Kidney capillary endothelial cell (primary cell): ENCODE measurements at regions not wholly inside any gene's neighbourhood (a gene's known extent, or its start where the extent isn't known, plus 50 kb on each side); places are given as distances from the start of the nearest gene placed in this dataset.
"Not testable (repeated sequence)": the region's sequence is repeated elsewhere in the genome, so short reads cannot be mapped to it uniquely, and the experiment has no call there.

Source experiments
- DNase-seq: peaks from one replicate; pipeline ENCODE4 v3.0.0-alpha.2; 2018; ENCODE audit warnings: low spot score

DNA sequence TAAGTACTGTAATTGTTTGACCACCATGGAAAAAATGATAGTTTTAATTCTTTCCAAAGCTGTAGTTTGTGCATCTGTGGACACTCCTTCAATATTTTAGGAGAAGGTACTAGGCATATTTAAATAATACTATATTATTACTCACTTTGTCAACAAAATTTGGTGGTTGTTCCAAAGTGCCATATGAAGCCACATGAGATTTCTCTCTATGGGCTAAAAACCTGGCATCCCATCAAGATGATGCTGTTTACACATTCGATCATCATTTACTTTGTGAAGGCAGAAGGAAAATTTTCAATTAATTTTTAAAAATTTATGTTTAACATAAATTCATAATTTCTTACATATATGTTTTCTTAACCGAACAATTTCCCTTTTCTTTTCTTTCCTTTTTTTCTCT, 502.6 kb upstream of the JAG1 start:
- DNase-seq, result no peak

DNA sequence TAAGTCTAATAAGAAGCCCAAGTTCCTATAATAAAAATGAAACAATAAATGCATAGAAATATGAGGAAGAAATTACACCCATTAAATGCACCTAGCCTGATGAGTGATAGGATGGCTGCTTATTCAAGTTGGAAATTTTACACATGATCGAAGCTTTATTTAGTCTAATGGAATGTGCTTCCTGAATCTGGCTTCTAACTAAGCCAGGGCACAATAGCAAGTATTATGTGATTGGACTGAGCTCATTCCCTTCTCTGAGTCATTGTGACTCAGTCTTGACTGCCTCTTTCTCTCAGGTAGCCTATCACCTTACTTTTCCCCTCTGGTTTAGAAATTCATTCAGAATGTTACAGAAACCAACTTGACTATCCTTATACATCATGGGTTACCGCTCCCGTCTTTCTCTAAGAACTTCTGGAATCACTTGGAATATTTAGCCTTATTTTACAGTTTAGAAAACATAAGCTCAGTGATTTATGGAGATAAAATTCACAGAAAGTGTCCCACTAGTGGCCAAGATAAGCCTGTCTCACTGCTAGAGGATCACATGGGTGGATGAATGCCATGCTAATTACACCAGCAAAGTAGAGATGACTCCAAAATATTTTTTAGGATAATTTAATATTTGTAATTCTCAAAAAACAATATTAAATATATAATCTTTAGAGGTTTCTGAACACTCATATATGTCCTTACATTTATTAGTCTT, 505.3 kb upstream of the JAG1 start:
- DNase-seq, result peak; percentile 91

DNA sequence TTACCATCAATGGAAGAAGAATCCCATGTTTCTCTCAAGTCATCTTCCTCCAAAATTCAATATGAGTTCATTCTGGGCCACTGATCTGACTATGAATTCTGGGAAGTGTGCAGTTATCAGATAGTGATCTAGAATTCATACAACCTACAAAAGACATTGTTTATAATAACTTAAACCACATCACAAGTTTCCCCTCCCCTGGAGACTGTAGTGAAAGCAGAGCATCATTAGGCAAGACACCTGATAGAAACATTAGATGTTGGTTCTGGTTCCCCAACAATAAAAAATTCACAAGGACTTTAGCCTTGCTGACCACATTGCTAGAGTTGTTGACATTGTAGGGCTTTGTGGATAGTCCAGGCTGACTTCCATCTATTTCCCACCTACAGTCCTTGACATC, 506.4 kb upstream of the JAG1 start:
- DNase-seq, result no peak

DNA sequence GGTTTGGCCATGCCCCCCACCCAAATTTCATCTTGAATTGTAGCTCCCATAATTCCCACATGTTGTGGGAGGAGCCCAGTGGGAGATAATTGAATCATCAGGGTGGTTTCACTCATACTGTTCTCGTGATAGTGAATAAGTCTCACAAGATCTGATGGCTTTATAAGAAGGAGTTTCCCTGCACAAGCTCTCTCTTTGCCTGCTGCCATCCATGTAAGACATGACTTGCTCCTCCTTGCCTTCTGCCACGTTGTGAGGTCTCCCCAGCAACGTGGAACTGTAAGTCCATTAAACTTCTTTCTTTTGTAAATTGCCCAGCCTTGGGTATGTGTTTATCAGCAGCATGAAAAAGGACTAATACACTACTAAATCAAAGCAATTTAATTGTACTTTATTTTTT, 507.3 kb upstream of the JAG1 start:
- DNase-seq, result not testable (repeated sequence)

DNA sequence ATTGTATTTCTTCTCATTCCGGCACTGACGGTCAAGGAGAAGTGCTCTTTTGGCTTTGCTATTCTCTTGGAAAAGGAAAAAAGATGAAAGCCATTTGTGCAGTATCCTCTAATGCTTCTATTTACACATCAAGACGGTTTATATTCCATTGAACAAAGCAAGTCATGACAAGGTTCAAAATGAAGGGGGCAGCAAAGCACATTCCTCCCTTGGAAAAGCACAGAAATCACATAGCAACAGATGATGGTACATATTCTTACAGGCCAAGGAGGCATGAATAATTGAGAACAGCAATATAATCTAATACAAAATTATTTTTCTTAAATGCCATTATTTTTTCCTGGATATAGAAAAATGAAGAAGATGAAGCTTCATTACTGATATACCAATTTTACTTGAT, 508.2 kb upstream of the JAG1 start:
- no peak for DNase-seq

DNA sequence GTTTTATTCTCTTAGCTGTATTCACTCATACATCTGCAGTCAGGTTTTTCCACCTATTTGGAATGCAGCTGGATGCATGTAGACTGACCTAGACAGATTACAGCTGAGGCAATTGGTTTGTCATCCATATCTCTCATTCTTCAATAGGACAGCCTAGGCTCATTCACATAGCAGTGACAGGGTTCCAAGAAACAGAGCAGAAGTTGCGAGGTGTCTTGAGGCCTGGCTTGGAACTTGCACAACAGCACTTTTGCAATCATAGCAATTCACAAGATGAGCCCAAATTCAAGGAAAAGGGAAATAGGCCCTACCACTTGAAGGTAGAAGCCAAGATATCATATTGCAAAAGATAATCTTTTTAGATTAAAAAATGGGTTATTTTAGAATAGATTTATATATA, 508.9 kb upstream of the JAG1 start:
- DNase-seq, result no peak

DNA sequence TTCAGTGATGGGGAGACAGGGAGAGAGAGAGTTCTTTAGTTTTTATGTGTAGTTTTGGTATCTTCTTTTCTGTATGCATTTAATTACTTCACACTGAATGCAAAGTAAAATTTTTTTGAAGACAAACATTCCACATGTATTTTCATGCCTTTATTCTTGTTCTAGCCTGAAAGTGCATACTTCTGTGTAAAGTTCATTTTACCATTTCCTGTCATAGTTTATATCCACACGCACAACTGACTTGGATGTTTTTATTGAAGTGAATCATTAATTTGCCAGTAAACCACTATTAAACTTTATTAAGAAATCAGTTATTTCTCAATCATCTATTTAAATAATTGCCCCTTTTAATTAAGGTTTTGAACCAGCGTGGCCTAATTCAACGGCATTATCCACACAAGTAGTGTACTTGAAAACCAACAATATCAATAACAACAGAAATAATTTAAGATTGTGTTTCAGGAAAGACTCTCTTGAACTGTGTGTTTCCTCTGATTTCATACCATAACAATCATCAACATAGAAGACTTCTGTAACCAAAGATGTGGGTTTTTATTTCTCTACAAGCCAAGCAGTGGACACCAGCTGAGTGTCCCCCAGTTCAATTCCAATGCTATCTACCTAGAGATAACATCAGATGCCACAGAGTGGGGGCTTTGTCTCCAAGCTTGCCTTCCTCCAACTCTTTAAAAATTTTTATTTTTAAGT, 512.7 kb upstream of the JAG1 start:
- DNase-seq, result no peak

DNA sequence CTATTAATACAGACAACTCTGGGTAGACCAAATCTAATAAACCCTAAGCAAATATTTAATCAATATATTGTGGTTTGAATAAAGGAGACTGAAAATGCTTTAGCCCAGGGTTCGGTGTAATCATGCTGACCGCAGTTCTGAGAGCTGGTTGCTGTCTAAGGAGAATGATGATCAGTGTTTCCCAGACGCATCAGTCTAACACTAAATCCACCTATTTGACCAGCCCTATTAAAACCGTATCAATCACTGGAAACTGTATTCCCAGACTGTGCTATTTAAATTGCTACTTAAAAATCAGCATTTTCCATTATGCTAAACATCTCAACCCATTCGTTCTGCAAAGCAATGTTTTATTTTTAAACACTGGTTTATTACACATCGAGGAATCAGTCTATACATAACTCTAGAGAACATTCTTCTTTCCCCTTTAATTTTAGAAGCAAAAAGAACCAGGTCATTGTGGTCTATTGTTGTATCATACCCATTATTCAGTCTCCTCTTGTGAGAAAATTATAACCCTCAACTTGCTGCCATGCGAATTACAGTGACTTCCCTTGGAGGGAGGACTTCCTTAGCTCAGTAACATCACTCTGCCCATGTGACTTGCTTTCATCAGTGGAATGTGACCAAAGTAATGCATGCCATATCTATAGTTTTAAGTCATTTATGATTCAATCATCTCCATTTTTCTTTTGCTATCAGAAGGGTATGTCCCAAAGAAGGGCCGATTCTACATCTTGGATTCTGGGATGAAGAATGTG, 515.2 kb upstream of the JAG1 start:
- DNase-seq, result no peak

DNA sequence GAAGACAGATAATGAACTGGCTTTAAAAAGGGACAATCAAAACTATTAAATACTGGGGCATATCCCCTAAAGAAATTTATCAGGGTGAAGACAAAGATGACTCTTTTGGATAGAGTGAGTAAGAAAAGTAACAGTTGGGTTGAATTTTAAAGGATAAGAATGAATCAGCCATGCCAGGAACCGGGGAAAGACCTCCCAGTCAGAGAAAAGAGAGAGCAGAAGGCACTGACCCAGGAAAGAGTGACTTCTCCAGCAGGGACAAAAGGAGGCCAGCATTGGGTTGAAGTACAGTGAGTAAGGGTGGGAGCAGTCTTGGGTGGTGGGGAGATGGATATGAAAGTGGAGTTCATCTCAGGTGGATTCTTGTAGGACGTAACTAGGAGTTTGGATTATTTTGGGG, 516.9 kb upstream of the JAG1 start:
- DNase-seq, result no peak

DNA sequence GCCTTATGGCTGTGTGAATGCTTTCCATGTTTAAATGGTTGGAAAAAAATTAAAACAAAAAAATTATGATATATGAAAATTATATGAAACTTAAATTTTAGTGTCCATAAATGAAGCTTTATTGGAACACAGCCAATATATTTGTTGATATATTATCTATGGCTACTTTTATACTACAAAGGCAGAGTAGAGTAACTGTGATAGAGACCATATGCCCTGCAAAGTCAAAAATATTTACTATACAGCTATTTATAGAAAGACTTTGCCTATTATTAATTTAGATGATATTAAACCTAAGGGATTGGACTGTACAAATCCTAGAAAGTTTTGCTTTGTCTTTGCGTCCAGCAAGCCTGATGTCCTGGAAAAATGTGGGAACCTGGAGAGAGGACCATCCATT, 518.3 kb upstream of the JAG1 start:
- DNase-seq, result no peak

DNA sequence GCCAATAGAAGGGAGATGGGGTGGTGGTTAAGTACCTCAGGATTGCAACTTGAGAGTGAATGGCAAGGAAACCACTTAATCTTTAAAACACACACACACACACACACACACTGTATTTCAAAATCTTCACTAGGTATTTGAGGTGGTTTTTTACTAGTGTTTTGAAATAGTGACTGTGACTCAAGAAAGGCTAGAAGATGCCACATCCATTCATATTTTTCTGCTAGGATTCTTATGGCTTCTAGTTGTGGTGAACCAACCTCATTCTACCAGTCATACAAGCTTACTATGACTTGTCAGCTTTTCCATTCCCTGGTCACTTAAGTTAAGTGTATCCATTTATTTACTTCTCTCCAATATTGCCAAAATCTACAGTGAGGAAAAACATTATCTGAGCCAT, 519.4 kb upstream of the JAG1 start:
- DNase-seq, result no peak

DNA sequence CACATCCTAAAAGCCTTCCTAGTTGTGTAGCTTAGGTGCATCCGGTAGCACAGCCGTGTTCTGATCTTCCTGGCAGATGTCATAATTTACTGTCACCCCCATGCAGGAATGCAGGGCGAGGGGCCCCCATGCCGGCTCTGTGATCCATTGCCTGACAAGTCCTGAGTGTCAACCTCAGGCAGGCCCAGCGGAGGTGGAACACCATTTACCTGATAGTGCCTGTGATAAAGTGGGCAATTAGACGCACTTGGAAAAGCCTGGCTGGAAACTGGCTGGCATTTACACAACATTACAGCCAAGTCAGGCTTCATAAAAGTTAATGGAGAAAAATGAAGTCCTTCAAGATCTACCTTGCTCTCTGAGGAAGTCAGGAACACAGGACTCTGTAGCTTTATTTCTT, 521.4 kb upstream of the JAG1 start:
- no peak for DNase-seq

DNA sequence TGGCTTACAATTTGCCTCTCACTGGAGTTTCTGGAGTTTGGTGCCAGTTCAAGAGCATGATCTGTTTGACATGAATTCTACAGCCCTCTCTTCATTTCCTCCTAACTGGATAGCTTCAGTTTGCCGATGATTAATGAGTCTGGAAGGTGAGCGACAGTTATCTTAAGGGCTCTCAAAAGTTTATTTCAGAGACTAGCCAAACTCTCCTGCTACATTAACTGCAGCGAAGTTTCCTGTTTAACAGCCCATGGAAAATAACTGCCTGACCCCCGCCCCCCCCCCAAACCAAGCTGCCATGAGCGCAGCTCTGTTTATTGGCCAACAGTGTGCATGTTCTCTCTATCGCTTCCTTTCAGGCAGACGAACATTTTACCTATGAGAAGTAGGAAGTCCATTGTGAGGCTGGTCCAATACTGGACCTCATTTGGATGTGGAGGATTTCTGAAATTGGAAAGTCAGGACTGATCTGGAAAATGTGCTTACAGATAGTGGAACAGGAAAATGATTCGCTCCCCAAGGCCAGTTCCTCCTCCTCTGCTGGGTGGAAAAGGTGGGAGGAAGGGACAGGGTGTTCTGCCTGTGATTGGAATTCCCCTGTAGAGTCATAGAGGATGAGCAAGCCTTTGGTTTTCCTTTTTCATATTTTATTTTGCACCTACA, 522.2 kb upstream of the JAG1 start:
- DNase-seq, result no peak

DNA sequence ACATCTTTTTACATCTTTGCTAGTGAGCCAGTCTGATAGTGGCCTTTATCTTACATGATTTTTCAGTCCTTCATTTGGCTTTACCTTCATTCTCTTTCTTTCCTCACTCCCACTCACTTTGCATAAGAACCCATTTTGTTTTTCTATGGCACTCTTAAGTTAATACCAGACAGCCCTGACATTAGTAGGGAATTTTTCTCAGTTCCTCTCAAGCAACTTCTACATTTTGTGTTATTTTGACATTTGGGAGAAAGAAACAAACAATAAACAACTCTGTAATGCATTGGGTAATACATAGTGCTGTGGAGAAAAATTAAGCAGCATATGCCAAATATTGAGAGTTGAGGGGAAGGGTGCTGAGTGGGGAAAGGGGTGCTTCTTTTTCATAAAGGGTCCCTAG, 524.1 kb upstream of the JAG1 start:
- no peak for DNase-seq

DNA sequence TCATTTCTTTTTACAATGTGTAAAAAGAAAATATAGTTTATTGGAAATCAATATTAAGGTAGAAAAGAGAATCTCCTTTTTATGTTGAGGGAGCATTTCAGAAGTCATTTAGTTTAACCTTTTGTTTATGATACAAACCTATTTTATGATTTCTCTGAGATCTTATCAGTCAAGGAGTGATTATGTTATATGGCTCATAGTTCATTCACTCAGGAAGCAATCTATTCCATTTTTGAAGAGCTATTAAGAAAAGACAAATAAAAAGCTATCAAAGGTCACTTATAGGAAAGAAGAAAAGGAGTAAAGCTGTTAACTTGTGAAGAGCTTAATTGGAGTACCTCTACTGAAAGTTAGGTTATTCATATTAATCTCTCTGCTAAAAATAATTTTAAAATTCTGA, 526.6 kb upstream of the JAG1 start:
- no peak for DNase-seq

DNA sequence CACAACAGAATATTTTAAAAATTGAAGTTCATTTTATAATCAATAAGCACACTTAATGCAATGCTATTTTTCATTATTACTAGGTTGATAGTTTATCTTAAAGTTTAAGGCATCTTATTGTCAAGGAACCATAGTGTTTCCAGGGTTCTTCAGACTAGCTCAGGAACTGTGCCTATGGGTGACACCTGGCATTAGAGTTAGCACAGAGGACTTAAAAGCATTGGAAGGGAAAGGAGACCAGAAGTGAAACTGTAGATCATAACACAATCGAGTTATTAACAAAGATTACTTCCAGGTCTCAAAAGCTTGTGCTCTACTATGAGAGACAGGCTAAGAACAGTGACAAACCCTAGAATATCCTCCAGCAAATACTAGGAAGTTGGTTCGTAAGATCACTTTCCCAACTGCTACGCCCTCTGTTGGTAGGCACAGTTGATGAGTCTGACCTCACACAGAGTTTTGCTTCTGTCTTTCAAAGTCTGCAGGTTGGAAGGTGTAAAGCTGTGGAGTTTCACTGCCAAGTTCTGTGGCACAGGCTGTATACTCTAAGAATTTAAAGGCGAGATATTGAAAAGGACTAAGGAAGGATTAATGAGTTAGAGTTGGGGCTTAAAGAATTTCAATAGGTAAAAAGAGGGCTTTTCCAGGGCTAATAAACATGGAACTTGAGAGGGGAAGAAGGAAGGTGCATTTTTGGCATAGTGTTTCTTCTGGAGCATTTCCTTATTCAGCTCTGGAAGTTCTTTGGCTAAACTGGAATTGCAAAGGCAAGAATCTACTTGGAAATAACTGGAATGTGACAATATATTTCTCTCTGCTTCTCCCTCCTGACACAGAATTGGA, 531.3 kb upstream of the JAG1 start:
- DNase-seq, result peak; percentile 75

DNA sequence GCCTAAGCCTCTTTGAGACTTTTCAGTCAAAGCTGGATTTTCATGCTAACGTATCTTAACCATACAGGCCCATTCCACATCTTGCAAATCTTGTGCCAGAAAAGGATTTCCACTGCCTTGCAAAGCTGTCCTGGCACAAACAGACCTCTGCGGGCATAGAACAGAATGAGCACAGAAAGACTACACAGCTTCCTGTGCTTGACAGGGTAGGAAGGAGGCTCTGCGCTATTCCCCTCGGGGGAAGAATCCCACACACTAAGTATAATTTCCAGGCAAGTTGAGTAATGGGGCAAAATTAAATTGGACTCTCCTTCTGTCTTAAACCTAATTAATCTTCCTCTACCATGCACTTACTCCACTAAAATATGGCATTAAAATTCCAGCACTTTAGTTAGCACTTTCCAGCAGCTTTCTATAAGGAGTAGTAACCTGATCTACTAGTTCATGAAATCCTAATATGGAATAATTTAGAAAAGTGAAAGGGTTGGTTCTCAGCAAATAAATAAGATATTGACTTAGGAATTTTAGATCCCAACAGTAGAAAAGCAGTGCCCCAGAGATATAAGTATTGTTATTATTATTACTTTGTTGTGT, 532.1 kb upstream of the JAG1 start:
- DNase-seq, result no peak

DNA sequence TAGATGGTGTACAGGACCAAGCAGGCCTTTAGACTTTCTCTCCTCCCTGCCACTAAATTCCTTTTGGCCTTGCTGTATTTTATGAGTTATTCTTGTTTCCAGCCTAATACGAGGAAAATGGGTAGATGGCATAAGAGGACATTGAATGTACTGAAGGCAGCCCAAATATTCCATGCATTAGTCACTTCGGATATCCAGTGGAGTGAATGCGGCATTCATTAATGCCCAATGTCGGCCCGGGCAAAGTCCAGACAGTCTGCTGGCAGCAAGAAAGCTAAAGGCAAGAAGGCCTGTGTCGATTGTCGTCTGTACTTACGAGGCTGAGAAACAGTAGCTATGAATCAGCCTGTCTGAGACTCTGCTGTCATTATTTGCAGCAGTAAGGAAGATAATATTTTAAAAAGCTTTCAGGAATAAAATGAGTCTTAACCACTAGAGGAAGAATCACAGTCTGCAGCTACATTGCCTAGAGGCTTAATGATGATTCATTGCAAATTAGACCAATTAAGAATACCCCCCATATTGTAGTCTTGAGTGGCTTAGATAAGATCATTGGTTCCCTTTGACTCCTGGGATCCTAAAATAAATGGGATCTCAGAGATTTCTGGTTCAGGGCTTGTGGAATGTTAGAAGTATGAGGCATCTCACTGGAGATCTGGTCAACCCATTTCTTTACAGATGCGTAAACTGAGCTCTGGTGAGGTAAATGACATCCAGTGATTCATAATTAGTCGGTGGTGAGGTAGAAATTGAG, 534.1 kb upstream of the JAG1 start:
- DNase-seq, result no peak

DNA sequence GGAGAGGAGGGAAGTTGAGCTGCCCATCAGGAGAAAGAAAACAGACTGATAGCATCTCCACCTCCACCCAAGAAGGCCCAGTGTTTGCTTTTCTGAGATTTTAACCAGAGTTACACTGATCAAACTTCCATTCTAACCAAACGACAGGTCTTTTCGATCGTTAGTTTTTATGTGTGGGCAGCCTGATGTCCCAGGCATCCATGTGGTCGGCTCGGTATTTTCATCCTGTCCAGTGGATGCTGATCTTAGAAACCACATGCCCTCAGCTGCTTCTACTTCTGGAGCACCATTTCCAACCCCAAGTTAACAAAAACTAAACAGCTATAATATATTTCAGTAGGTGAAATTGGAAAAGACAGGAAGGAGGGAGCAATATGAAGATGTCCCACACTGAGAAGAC, 536.8 kb upstream of the JAG1 start:
- no peak for DNase-seq

DNA sequence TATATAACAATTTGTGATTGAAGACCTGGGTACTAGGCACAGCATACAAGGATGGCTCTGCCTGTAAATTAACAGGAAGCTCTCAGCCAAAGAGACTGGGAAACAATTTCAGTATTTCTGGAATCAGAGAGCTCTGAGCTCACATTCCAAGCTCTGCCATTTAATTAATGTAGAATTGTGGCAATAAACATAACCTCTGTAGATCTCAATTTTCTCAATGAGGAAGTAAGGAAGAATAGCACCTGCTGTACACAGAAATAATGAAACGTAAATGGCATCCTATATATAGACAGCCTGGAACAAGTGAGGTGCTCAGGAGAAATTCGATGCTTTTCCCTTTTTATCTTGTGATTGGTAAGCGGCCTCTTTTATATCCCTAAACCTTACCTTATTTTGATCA, 538.5 kb upstream of the JAG1 start:
- no peak for DNase-seq

DNA sequence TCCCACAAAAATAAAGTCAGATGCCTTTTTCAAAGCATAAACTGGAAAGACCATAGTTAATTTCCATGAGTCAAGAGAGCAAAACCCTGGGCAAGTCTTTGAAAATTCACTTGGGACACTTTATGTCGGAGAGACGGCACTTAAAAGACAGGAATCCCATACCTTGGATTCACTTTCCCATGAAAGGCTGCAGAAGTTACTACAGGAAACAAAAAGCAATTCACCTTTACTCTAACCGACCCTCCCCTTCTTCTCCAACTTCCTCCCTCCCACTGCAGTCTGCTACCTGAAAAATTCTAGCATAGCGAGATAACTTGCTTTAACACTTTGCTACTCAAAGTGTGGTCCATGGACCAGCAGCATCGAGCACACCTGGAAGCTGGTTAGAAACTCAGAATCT, 539.1 kb upstream of the JAG1 start:
- no peak for DNase-seq
